Esophagus muscularis mucosa (tissue), 3 donors: ENCODE measurements at regions not wholly inside any gene's neighbourhood (a gene's known extent, or its start where the extent isn't known, plus 50 kb on each side); places are given as distances from the start of the nearest gene placed in this dataset.

Experiments
- CTCF ChIP-seq, 3 experiments: fragments of 200-600 bp in 2 of 3; fragments of 450-650 bp in 1 of 3; sonication (generic) in 2 of 3; IDR thresholded peaks; one replicate each; pipeline ENCODE4 v1.5.1; 2017 to 2019; ENCODE audit warnings: antibody characterized with exemption in 3 of 3, mild to moderate bottlenecking in 2 of 3, moderate library complexity in 1 of 3
- EP300 ChIP-seq: sonication (generic); formaldehyde crosslinking; IDR thresholded peaks from one replicate; pipeline ENCODE4 v1.6.1; 2017; ENCODE audit warnings: antibody characterized with exemption

- TF ChIP-seq EP300 (no peak), CTCF (IDR thresholded peaks at IDR 0.05) (no peak)
Measured at GRCh38 chr5:145579301-145579700, 255.8 kb downstream of the PRELID2 start.
